ENCODE measurements at regions not wholly inside any gene's neighbourhood (a gene's known extent, or its start where the extent isn't known, plus 50 kb on each side); places are given as distances from the start of the nearest gene placed in this dataset.

- H3K27ac ChIP-seq: no peak overlapping the region
- intact Hi-C loops (cut with DNase I): no loop called here
- no peak overlapping the region for H3K4me3 ChIP-seq
- TF ChIP-seq CTCF (IDR thresholded peaks at IDR 0.05) (peak in 5 of 6 experiments; percentile 37 to 68 (median 51)), POLR2A (IDR thresholded peaks at IDR 0.05) (no peak)
- WGBS, 2 donors: 22 to 23% methylated on average over 9 of the region's 9 CpGs
- H3K4me1 ChIP-seq: no peaks in the 10 kb centered on the region
- DNase-seq: no peak
- no peaks in the 10 kb centered on the region for H3K36me3 ChIP-seq
- no peaks in the 10 kb centered on the region for H3K9me3 ChIP-seq
- H3K27me3 ChIP-seq: no peaks in the 10 kb centered on the region
Measured at GRCh38 chr7:68176974-68177373, 1180.3 kb downstream of the TYW1 start.

DNA sequence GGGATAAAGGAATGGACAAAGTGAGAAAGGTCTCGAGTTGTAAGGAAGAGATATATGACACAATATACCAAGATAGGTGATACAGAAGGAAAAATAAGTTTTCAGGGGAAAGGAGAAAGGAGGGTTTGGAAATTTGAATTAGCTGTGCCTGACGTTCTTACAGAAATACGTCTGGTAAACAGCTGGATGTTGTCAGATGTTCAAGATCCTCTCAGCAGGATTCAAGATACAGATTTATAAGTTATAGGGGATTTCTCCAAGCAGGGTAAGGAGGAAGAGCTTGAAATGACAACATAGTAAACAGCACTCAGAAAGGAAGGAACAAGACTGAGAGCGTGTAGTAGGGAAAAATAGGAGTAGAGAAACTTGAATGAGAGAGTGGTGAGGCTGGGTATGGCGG lies 1184.1 kb downstream of the TYW1 start:
- Histone ChIP-seq H3K4me3 (no peak overlapping the region), H3K27me3 (no peaks in the 10 kb centered on the region), H3K9me3 (no peaks in the 10 kb centered on the region), H3K36me3 (no peaks in the 10 kb centered on the region), H3K4me1 (no peaks in the 10 kb centered on the region), H3K27ac (no peak overlapping the region)
- WGBS, 2 donors: 60 to 64% methylated on average over 5 of the region's 5 CpGs
- TF ChIP-seq CTCF (IDR thresholded peaks at IDR 0.05): no peak
- intact Hi-C loops (cut with DNase I): no loop called here
- no peak for DNase-seq

DNA sequence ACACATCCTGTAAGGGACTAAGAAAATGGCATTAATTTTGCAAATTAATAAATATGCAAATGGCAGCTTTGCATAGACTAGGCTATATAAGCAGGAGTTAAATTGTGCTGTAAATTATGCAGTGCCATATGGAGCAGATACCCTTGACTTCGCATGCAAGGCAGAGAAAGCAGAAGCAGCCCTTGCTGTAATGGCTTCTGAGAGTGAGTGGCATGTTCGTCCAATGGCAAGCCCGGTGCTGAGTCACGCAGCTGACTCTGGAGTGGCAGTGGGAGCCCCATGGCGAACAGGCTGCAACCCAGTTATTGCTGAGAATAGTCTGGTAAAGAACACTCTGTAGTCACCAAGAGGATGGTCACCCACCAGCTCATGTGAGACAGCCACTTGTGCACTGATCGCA lies 1186.5 kb downstream of the TYW1 start:
- no peaks in the 10 kb centered on the region for H3K4me1 ChIP-seq
- WGBS, 2 donors: 74 to 80% methylated on average over 3 to 6 of the region's 6 CpGs
- H3K27ac ChIP-seq: no peak overlapping the region
- H3K36me3 ChIP-seq: no peaks in the 10 kb centered on the region
- no peaks in the 10 kb centered on the region for H3K27me3 ChIP-seq
- TF ChIP-seq POLR2A (IDR thresholded peaks at IDR 0.05) (no peak), CTCF (IDR thresholded peaks at IDR 0.05) (no peak)
- DNase-seq: no peak
- H3K4me3 ChIP-seq: no peak overlapping the region
- H3K9me3 ChIP-seq: no peaks in the 10 kb centered on the region
- intact Hi-C loops (cut with DNase I): no loop called here

- no peaks in the 10 kb centered on the region for H3K9me3 ChIP-seq
- WGBS, 2 donors: 56 to 66% methylated on average over 16 of the region's 16 CpGs
- H3K27ac ChIP-seq: no peak overlapping the region
- no peaks in the 10 kb centered on the region for H3K36me3 ChIP-seq
- TF ChIP-seq POLR2A (IDR thresholded peaks at IDR 0.05) (no peak), CTCF (IDR thresholded peaks at IDR 0.05) (no peak)
- no peak for DNase-seq
- intact Hi-C loops (cut with DNase I): no loop called here
- no peak overlapping the region for H3K4me3 ChIP-seq
- no peaks in the 10 kb centered on the region for H3K27me3 ChIP-seq
- no peaks in the 10 kb centered on the region for H3K4me1 ChIP-seq
Measured at GRCh38 chr7:68185631-68186456, 1189.2 kb downstream of the TYW1 start.

DNA sequence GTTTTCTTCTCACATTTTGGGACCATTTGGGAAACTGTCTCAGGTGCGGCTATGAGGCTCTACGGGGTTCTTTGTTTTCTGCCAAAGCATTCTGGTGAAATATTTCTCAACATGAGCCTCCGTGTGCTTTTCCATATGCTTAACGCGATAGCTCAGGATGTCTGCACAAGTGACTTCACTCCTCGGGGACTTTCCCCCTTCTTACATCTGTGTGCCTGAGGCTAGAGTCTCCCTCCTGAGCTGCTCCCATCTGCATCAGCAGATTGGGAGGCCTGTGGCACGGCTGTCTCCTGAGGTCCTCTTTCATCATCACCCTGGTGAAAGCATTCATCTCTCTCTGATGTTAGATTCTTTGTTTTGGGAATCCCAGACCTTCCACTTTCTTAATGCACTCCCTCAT lies 1190.9 kb downstream of the TYW1 start:
- H3K9me3 ChIP-seq: no peaks in the 10 kb centered on the region

More for the DNA sequence above, 1190.9 kb downstream of the TYW1 start:
- Histone ChIP-seq H3K4me3 (no peak overlapping the region), H3K27me3 (no peaks in the 10 kb centered on the region), H3K4me1 (no peaks in the 10 kb centered on the region), H3K36me3 (no peaks in the 10 kb centered on the region), H3K27ac (no peak overlapping the region)
- intact Hi-C loops (cut with DNase I): no loop called here
- WGBS, 2 donors: 49 to 73% methylated on average over 7 of the region's 7 CpGs
- TF ChIP-seq CTCF (IDR thresholded peaks at IDR 0.05) (no peak), POLR2A (IDR thresholded peaks at IDR 0.05) (no peak)
- DNase-seq: no peak
